K562 (cell line): ENCODE measurements at regions not wholly inside any gene's neighbourhood (a gene's known extent, or its start where the extent isn't known, plus 50 kb on each side); places are given as distances from the start of the nearest gene placed in this dataset.
"Not testable (repeated sequence)": the region's sequence is repeated elsewhere in the genome, so short reads cannot be mapped to it uniquely, and the experiment has no call there.

ENCODE experiments used
- ATAC-seq: fragments of 200-7000 bp; cut with Tn5 transposase; 3 replicates; pipeline ENCODE4 v1.9.1; 2020; ENCODE audit warnings: moderate library complexity
- BruUV-seq: library from RNA; stranded (reverse); fragments of 400-500 nt; replicated peaks from 2 replicates; lab custom pipeline; 2021; lab: Mats Ljungman, UMichigan
- CTCF ChIA-PET: fragments of 300-600 bp; formaldehyde crosslinking; extraction: SDS; loops from one replicate; lab custom pipeline; 2021; ENCODE audit warnings: low intra/inter-chr PET ratio; lab: Yijun Ruan, JAX
- POLR2A ChIA-PET: fragments of 300-600, 350-650 bp; sonication (Branson Sonifier 250); formaldehyde crosslinking; extraction: SDS; loops from one replicate; lab custom pipeline; 2021; ENCODE audit warnings: antibody characterized with exemption, inconsistent platforms; lab: Yijun Ruan, JAX
- DNase-seq, 4 experiments: peaks; one replicate each; pipeline versions ENCODE4 v3.0.0 to v3.0.0-alpha.2; 2011 to 2018; ENCODE audit warnings: low spot score in 3 of 4, mixed read lengths in 3 of 4; ENCODE audit errors: extremely low read depth in 1 of 4
- FAIRE-seq: peaks from 2 replicates; lab custom pipeline; 2011; peaks lifted over from hg19 to GRCh38; lab: Jason Lieb, UNC
- H2AFZ ChIP-seq: 2 replicates; pipeline ENCODE4 v1.6.0; 2011; ENCODE audit warnings: low read depth, low read length, control low read depth, inconsistent platforms
- H3K27ac ChIP-seq: fragments of 200-600 bp; 3 replicates; pipeline ENCODE4 v1.8.0; 2011; ENCODE audit warnings: low read depth, mild to moderate bottlenecking, control low read depth, inconsistent platforms, low read length, moderate library complexity, mixed read lengths; ENCODE audit errors: extremely low read depth
- H3K27me3 ChIP-seq, 2 experiments: fragments of 300-600 bp in 1 of 2; 2 replicates in 1 of 2; 3 replicates in 1 of 2; pipeline versions ENCODE4 v1.6.0 to v1.8.0; 2011; ENCODE audit warnings: inconsistent platforms in 2 of 2, low read length in 2 of 2, mild to moderate bottlenecking in 1 of 2, mixed read lengths in 1 of 2, moderate library complexity in 1 of 2; ENCODE audit not compliant: control insufficient read depth in 2 of 2, insufficient read depth in 2 of 2
- H3K36me3 ChIP-seq: fragments of 300-600 bp; 3 replicates; pipeline ENCODE4 v1.8.0; 2011; ENCODE audit warnings: mild to moderate bottlenecking, low read length, inconsistent platforms; ENCODE audit not compliant: control insufficient read depth, insufficient read depth
- H3K4me1 ChIP-seq, 2 experiments: fragments of 200-600 bp in 1 of 2; replicated peaks in 1 of 2; 2 replicates in 1 of 2; 3 replicates in 1 of 2; pipeline versions ENCODE4 v1.5.1 to v1.8.0; 2011; ENCODE audit warnings: inconsistent platforms in 2 of 2, low read length in 2 of 2, mild to moderate bottlenecking in 1 of 2, mixed read lengths in 1 of 2, moderate library complexity in 1 of 2; ENCODE audit not compliant: control insufficient read depth in 2 of 2, insufficient read depth in 2 of 2
- H3K4me2 ChIP-seq: 2 replicates; pipeline ENCODE4 v1.6.1; 2011; ENCODE audit warnings: low read length, control low read depth, inconsistent platforms, mixed read lengths; ENCODE audit not compliant: insufficient read depth
- H3K4me3 ChIP-seq: fragments of 200-600 bp; sonication (generic), shearing (Covaris generic); 2 replicates; pipeline ENCODE4 v1.5.1; 2016; ENCODE audit warnings: control low read depth, inconsistent platforms
- H3K79me2 ChIP-seq: fragments of 200-600 bp; 3 replicates; pipeline ENCODE4 v1.8.0; 2011; ENCODE audit warnings: low read length, inconsistent platforms; ENCODE audit not compliant: control insufficient read depth, insufficient read depth
- H3K9ac ChIP-seq, 2 experiments: 2 replicates each; pipeline versions ENCODE4 v1.6.0 to v1.6.1; 2011; ENCODE audit warnings: low read depth in 2 of 2, low read length in 2 of 2, control low read depth in 1 of 2, inconsistent platforms in 1 of 2, mild to moderate bottlenecking in 1 of 2, mixed read lengths in 1 of 2; ENCODE audit not compliant: insufficient read depth in 1 of 2
- H3K9me1 ChIP-seq: one replicate; pipeline ENCODE4 v1.6.0; 2011; ENCODE audit warnings: inconsistent platforms, mild to moderate bottlenecking, low read length, moderate library complexity; ENCODE audit not compliant: control insufficient read depth, insufficient read depth
- H3K9me3 ChIP-seq: replicated peaks from 2 replicates; pipeline ENCODE4 v1.5.1; 2011; ENCODE audit warnings: low read depth, low read length, inconsistent platforms; ENCODE audit not compliant: control insufficient read depth, insufficient read depth
- H4K20me1 ChIP-seq: replicated peaks from 2 replicates; pipeline ENCODE4 v1.6.1; 2011; ENCODE audit warnings: low read length, inconsistent platforms, mixed read lengths; ENCODE audit not compliant: control insufficient read depth, insufficient read depth
- ARID4B ChIP-seq: sonication (generic); formaldehyde crosslinking; IDR thresholded peaks from 2 replicates; pipeline ENCODE4 v1.8.0; 2022; ENCODE audit warnings: mild to moderate bottlenecking, missing genetic modification reagents
- ETV1 ChIP-seq: fragments of 450-650 bp; conservative IDR thresholded peaks from 2 replicates; pipeline ENCODE4 v1.6.1; 2016; ENCODE audit warnings: missing genetic modification characterization, control low read depth, low read depth, missing compliant biosample characterization
- FOXK1 ChIP-seq: sonication (generic); formaldehyde crosslinking; IDR thresholded peaks from 2 replicates; pipeline ENCODE4 v1.8.0; 2022; ENCODE audit warnings: missing genetic modification reagents, mild to moderate bottlenecking, borderline replicate concordance
- LCOR ChIP-seq: sonication (generic); formaldehyde crosslinking; IDR thresholded peaks from 2 replicates; pipeline ENCODE4 v1.8.0; 2022; ENCODE audit warnings: mild to moderate bottlenecking, missing genetic modification reagents
- MEF2D ChIP-seq: conservative IDR thresholded peaks from 2 replicates; pipeline ENCODE4 v1.6.1; 2016; ENCODE audit warnings: low read depth, missing genetic modification characterization, missing compliant biosample characterization
- PHTF2 ChIP-seq: fragments of 250-450 bp; sonication (Bioruptor Pico); IDR thresholded peaks from 2 replicates; pipeline ENCODE4 v1.5.0; 2021; ENCODE audit warnings: mild to moderate bottlenecking
- POU5F1 ChIP-seq: fragments of 150-350 bp; IDR thresholded peaks from 2 replicates; pipeline ENCODE4 v1.6.1; 2014; ENCODE audit warnings: borderline replicate concordance, low read length, low read depth, mild to moderate bottlenecking; ENCODE audit not compliant: partially characterized antibody
- SNIP1 ChIP-seq: fragments of 450-650 bp; IDR thresholded peaks from 2 replicates; pipeline ENCODE4 v1.7.1; 2017; ENCODE audit warnings: low read depth, mild to moderate bottlenecking
- ZNF561 ChIP-seq: fragments of 450-650 bp; formaldehyde crosslinking; conservative IDR thresholded peaks from 2 replicates; pipeline ENCODE4 v1.4.0; 2020; ENCODE audit warnings: mild to moderate bottlenecking, moderate library complexity
- WGBS: fragments of 100-300 bp; shearing (Covaris generic); methylation state at CpG from one replicate; pipeline ENCODE4 v1.1.6; 2016; ENCODE audit warnings: low coverage, mixed read lengths; ENCODE audit not compliant: insufficient coverage; ENCODE audit errors: missing lambda C conversion rate; 5-methylcytosine and 5-hydroxymethylcytosine counted together
- in situ Hi-C: fragments of 300-500 bp; cut with MboI; formaldehyde crosslinking; loops from 4 replicates; pipeline ENCODE4 v1.15.0; 2018; ENCODE audit warnings: inconsistent platforms, mixed read lengths
- intact Hi-C: fragments of 100-400 bp; cut with micrococcal nuclease; formaldehyde crosslinking; loops from 2 replicates; pipeline ENCODE4 v1.14.2; 2022

- H3K4me1 ChIP-seq, FAIRE-seq, ATAC-seq, in situ Hi-C loops, H3K4me3 ChIP-seq, H3K27me3 ChIP-seq, H2AFZ ChIP-seq, POLR2A ChIA-PET, H4K20me1 ChIP-seq, H3K9me1 ChIP-seq, H3K27ac ChIP-seq, H3K36me3 ChIP-seq, H3K9me3 ChIP-seq, H3K4me2 ChIP-seq, BruUV-seq, intact Hi-C loops, DNase-seq, H3K79me2 ChIP-seq, CTCF ChIA-PET, H3K9ac ChIP-seq: not testable (repeated sequence)
- WGBS: 0% methylated on average over 1 of the region's 3 CpGs
These were observed 355.1 kb upstream of the TNC start for GRCh38 chr9:115473032-115473431.

- BruUV-seq: no TSS peak
- no peaks in the 10 kb centered on the region for H4K20me1 ChIP-seq
- no peaks in the 10 kb centered on the region for H3K27me3 ChIP-seq
- no peaks in the 10 kb centered on the region for H3K36me3 ChIP-seq
- no peaks in the 10 kb centered on the region for H3K9me1 ChIP-seq
- H3K4me1 ChIP-seq: no peaks in the 10 kb centered on the region
- CTCF ChIA-PET: no interaction called here
- no peak overlapping the region for H2AFZ ChIP-seq
- FAIRE-seq (no peak), DNase-seq (no peak), ATAC-seq (no peak)
- H3K27ac ChIP-seq: no peak overlapping the region
- H3K79me2 ChIP-seq: no peaks in the 10 kb centered on the region
- intact Hi-C loops (no loop called here), in situ Hi-C loops (no loop called here)
- no peak for TF ChIP-seq MEF2D (tag)
- no peak for TF ChIP-seq SNIP1
- TF ChIP-seq ETV1 (tag): no peak
- TF ChIP-seq FOXK1 (CRISPR knock-in tag): no peak
- no peak for TF ChIP-seq LCOR (CRISPR knock-in tag)
- no peak for TF ChIP-seq POU5F1
- no peak for TF ChIP-seq PHTF2 (CRISPR knock-in tag)
- no peak for TF ChIP-seq ZNF561 (CRISPR knock-in tag)
- TF ChIP-seq ARID4B (CRISPR knock-in tag): no peak
- H3K4me2 ChIP-seq: no peak overlapping the region
- WGBS: 0% methylated on average over 2 of the region's 2 CpGs
- POLR2A ChIA-PET: no interaction called here
- no peaks in the 10 kb centered on the region for H3K9me3 ChIP-seq
- H3K4me3 ChIP-seq: no peak overlapping the region
- H3K9ac ChIP-seq: no peak overlapping the region
These were observed 363.8 kb upstream of the TNC start for GRCh38 chr9:115481769-115482168.
